Peyer's patch (tissue), 4 donors: ENCODE measurements at regions not wholly inside any gene's neighbourhood (a gene's known extent, or its start where the extent isn't known, plus 50 kb on each side); places are given as distances from the start of the nearest gene placed in this dataset.
A peak's percentile ranks its signal among the peaks of the same experiment; 100 is the strongest.

Experiments
- DNase-seq, 3 donors: peaks; one replicate each; pipeline ENCODE4 v3.0.0-alpha.2; 2017 to 2019
- H3K27ac ChIP-seq, 4 donors: fragments of 200-600 bp; sonication (generic); one replicate each; pipeline ENCODE4 v1.5.1; 2016 to 2019
- H3K27me3 ChIP-seq, 2 donors: fragments of 200-600 bp; sonication (generic); one replicate each; pipeline ENCODE4 v1.5.1; 2019
- H3K36me3 ChIP-seq, 3 donors: fragments of 200-600 bp; sonication (generic); one replicate each; pipeline ENCODE4 v1.5.1; 2016 to 2019
- H3K4me1 ChIP-seq, 4 donors: fragments of 200-600 bp; sonication (generic); one replicate each; pipeline ENCODE4 v1.5.1; 2016 to 2019
- H3K4me3 ChIP-seq, 4 donors: fragments of 200-600 bp; sonication (generic); 1 replicate in 3 of 4; 2 replicates in 1 of 4; pipeline ENCODE4 v1.5.1; 2016 to 2019; ENCODE audit warnings: mild to moderate bottlenecking in 1 of 4
- H3K9me3 ChIP-seq, 4 donors: fragments of 200-600 bp; sonication (generic); one replicate each; pipeline ENCODE4 v1.5.1; 2016 to 2019; ENCODE audit warnings: mild to moderate bottlenecking in 1 of 4
- CTCF ChIP-seq, 6 experiments: fragments of 450-650 bp in 4 of 6; fragments of 200-600 bp in 2 of 6; sonication (generic) in 1 of 6; IDR thresholded peaks; one replicate each; pipeline ENCODE4 v1.5.1; 2017 to 2019; ENCODE audit warnings: antibody characterized with exemption in 6 of 6, mild to moderate bottlenecking in 3 of 6, moderate library complexity in 1 of 6
- POLR2A ChIP-seq, 2 donors: fragments of 450-650 bp; IDR thresholded peaks; one replicate each; pipeline ENCODE4 v1.5.1; 2017; ENCODE audit warnings: antibody characterized with exemption in 2 of 2, mild to moderate bottlenecking in 2 of 2, moderate library complexity in 2 of 2

- no peak for DNase-seq
- TF ChIP-seq POLR2A (IDR thresholded peaks at IDR 0.05) (no peak), CTCF (IDR thresholded peaks at IDR 0.05) (no peak)
Measured at GRCh38 chr5:2381861-2382260, 369.6 kb downstream of the IRX2 start.

GRCh38 chr5:2381070-2381469 lies 370.4 kb downstream of the IRX2 start:
- no peaks in the 10 kb centered on the region for H3K4me1 ChIP-seq
- H3K4me3 ChIP-seq, result no peak overlapping the region
- TF ChIP-seq CTCF (IDR thresholded peaks at IDR 0.05) (no peak), POLR2A (IDR thresholded peaks at IDR 0.05) (no peak)
- H3K27me3 ChIP-seq, result no peaks in the 10 kb centered on the region
- H3K36me3 ChIP-seq, result no peaks in the 10 kb centered on the region
- H3K27ac ChIP-seq, result no peak overlapping the region
- DNase-seq, result no peak
- no peaks in the 10 kb centered on the region for H3K9me3 ChIP-seq

More at GRCh38 chr5:2381861-2382260, 369.6 kb downstream of the IRX2 start:
- H3K9me3 ChIP-seq, result no peaks in the 10 kb centered on the region
- H3K27me3 ChIP-seq, result no peaks in the 10 kb centered on the region
- H3K4me3 ChIP-seq, result no peak overlapping the region
- H3K27ac ChIP-seq, result no peak overlapping the region
- H3K4me1 ChIP-seq, result no peaks in the 10 kb centered on the region
- no peaks in the 10 kb centered on the region for H3K36me3 ChIP-seq

- no peaks in the 10 kb centered on the region for H3K36me3 ChIP-seq
- no peak for TF ChIP-seq POLR2A (IDR thresholded peaks at IDR 0.05)
- TF ChIP-seq CTCF (IDR thresholded peaks at IDR 0.05), result no peak
- H3K4me3 ChIP-seq, result no peak overlapping the region
- DNase-seq, result no peak
- H3K27ac ChIP-seq, result no peak overlapping the region
- no peaks in the 10 kb centered on the region for H3K4me1 ChIP-seq
- no peaks in the 10 kb centered on the region for H3K9me3 ChIP-seq
- H3K27me3 ChIP-seq, result no peaks in the 10 kb centered on the region
Measured at GRCh38 chr5:2378976-2379375, 372.5 kb downstream of the IRX2 start.

DNA sequence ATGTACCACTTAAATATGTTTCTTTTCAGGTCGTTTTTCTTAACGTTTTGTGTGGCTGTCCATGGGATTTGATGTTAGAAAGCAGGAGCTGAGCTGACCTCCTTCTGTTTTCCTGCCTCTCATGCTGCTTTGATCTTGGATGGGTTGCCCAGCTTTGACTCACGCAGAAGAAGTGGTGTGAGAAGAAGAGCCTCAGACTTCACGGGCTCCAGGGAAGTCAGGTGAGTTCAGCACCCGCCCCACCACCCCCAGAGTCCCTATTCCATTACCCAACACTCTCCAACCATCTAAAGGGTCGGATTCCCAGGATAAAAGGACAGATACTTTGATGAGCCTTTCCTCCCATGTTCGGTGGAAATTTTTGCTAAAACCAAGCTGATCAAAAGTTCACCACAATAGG lies 373.4 kb downstream of the IRX2 start:
- no peak for DNase-seq
- TF ChIP-seq CTCF (IDR thresholded peaks at IDR 0.05) (no peak), POLR2A (IDR thresholded peaks at IDR 0.05) (no peak)
- Histone ChIP-seq H3K36me3 (no peaks in the 10 kb centered on the region), H3K9me3 (no peaks in the 10 kb centered on the region), H3K27ac (no peak overlapping the region), H3K4me3 (no peak overlapping the region), H3K4me1 (no peaks in the 10 kb centered on the region), H3K27me3 (no peaks in the 10 kb centered on the region)

- no peaks in the 10 kb centered on the region for H3K4me1 ChIP-seq
- H3K27me3 ChIP-seq, result no peaks in the 10 kb centered on the region
- H3K9me3 ChIP-seq, result no peaks in the 10 kb centered on the region
- DNase-seq, result peak in 1 of 3 donors; percentile 27
- no peak for TF ChIP-seq CTCF (IDR thresholded peaks at IDR 0.05)
- TF ChIP-seq POLR2A (IDR thresholded peaks at IDR 0.05), result no peak
- H3K4me3 ChIP-seq, result no peak overlapping the region
- H3K27ac ChIP-seq, result no peak overlapping the region
- no peaks in the 10 kb centered on the region for H3K36me3 ChIP-seq
Measured at GRCh38 chr5:2376486-2376885, 375.0 kb downstream of the IRX2 start.

- Histone ChIP-seq H3K4me1 (no peaks in the 10 kb centered on the region), H3K27me3 (no peaks in the 10 kb centered on the region), H3K27ac (no peak overlapping the region), H3K9me3 (no peaks in the 10 kb centered on the region), H3K36me3 (no peaks in the 10 kb centered on the region), H3K4me3 (no peak overlapping the region)
- TF ChIP-seq CTCF (IDR thresholded peaks at IDR 0.05), result no peak
- TF ChIP-seq POLR2A (IDR thresholded peaks at IDR 0.05), result no peak
- no peak for DNase-seq
Measured at GRCh38 chr5:2375757-2376250, 375.7 kb downstream of the IRX2 start.
